HuH-7 (cell line): ENCODE measurements at regions not wholly inside any gene's neighbourhood (a gene's known extent, or its start where the extent isn't known, plus 50 kb on each side); places are given as distances from the start of the nearest gene placed in this dataset.

Experiments used
- DNase-seq: peaks from one replicate; pipeline ENCODE4 v3.0.0; 2011; ENCODE audit warnings: low spot score

DNA sequence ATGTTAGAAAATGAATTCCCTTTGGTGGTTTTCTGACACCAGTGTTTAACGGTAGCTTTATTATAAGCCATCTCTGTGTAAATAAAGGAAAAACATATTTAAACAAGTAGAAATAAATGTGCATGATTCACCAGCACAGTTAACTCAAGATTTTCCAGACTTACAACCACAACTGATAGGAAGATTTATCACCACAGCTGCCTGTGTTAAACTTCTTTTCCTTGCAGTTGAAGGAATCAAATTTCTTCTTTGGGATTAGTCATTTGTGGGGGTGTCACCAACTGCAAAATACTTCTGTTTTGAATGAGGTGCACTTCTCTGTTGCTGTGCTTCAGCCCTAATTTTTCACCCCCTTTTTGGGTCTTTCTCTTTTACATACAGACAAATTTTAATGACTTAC is 128.1 kb upstream of the STK26 start:
- no peak for DNase-seq

DNA sequence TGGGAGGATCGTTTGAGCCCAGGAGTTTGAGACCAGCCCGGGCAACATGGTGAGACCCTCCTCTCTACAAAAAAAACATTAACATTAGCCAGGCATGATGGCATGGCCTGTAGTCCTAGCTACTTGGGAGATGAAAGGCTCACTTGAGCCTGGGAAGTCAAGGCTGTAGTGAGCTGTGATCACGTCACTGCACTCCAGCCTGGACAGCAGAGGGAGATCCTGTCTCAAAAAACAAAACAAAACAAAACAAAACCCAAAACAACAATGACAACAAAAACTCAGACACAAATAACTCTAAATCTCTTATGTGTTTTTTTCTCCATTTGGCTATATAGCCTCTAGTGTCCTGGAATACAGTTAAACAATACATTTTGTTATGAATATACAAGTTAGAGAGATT is 127.3 kb upstream of the STK26 start:
- no peak for DNase-seq

DNA sequence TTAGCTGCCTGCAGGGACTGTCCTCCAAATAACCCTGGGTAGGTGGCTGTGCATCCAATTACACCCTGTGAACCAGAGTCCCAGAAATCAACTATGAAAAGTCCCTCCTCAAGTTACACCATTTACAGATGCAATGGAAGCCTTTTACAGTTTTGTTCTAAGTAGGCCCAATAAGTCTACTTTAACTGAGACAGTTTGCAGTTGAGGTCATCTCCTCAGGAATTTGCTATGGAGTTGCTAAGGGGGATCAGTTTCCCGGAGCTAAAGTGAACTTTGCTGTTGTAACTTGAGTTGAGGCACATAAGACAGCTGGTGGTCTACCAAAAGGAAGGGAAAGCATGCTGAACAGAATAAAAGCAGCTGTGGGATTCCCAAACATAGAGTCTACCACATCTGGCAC is 121.6 kb upstream of the STK26 start:
- no peak for DNase-seq

GRCh38 chrX:131907488-131908314 is 115.4 kb upstream of the STK26 start:
- peak; percentile 32 for DNase-seq

DNA sequence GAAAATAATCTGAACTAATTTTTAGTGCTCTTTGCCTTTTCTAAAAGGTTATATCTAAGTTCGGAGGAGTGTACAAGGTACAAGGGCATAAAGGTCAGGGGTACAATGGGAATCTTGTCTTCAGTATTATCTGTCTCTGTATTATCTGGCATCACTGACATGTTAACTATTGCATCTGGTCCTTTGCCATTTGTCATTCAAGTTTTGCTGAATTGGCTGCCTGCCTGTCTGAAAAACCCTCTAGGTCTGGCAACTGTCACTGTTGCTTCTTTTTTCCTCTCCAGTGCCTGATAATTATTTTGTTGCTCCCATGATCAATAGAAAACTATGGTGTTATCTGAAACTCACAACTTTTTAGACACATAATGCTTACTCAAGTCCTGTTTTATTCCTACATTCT is 112.5 kb upstream of the STK26 start:
- no peak for DNase-seq

- DNase-seq: no peak
Observed at GRCh38 chrX:131915488-131915887, 107.6 kb upstream of the STK26 start.

- no peak for DNase-seq
Observed at GRCh38 chrX:131917588-131917987, 105.5 kb upstream of the STK26 start.

- no peak for DNase-seq
Observed at GRCh38 chrX:131918839-131919238, 104.3 kb upstream of the STK26 start.

GRCh38 chrX:131923614-131924250 is 99.4 kb upstream of the STK26 start:
- no peak for DNase-seq

- no peak for DNase-seq
Observed at GRCh38 chrX:131938749-131939148, 84.4 kb upstream of the STK26 start.

DNA sequence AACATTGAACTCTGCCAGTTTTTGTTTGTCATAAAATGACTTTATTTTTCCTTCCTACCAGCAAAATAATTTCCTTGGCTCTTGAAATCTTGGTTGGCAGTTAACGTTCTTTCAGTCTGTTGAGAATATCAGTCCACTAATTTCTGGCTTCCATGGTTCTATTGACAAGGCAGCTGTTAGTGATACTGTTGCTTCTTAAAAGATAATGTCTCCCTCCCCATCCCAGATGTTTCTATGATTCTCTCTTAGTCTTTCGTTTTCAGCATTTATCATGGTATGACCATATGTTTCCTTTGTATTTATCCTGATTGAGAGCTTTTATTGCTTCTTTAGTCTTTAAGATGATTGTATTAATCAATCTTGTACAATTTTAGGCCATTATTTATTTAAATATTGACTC is 81.1 kb upstream of the STK26 start:
- DNase-seq: no peak

DNA sequence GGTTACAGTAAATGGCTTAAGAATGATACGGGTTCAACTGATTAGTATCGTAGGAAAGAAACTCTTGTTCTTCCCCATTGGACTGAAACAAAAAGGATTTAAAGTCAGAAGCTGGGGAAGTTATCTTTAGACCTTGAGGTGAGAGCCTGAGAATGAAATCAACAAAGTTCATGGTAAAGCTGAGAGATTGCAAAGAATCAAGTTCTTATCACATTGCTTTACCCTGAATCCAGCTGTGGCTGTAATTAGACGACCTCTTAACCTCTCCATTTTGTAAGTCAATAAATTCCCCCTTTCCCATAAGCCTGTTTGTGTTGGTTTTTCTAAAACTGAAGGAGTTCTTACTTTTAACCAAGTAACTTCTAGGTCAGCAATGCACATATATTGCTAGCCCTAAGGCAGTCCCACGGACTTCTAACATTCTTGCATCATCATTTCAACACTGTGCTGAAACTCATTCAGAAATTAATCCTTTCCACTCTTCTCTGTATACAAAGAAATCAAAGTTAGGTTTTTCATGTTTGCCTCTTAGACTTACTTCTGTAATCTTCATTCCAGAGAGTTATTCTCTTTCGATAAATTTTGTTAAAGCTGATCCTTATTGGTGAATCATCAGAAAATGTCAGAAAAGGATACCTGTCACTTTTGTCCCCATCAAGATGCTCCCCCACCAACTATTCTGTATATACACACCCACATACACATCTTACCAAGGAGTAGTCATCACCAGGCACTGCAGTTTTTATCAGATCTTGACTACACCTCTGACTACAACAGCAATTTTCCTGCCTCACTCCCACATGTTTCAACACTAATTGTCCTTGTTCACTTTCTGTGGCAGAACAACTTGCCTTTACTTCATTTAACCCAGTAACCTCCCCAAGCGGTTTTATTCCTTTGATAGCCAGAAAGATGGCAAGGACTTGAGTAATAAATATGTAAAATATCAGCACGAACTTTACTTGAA is 77.9 kb upstream of the STK26 start:
- DNase-seq: no peak

GRCh38 chrX:131951166-131951565 is 71.9 kb upstream of the STK26 start:
- DNase-seq: no peak

GRCh38 chrX:131955099-131955777 is 67.9 kb upstream of the STK26 start:
- no peak for DNase-seq

GRCh38 chrX:131958724-131959123 is 64.4 kb upstream of the STK26 start:
- no peak for DNase-seq

GRCh38 chrX:131970347-131970746 is 52.8 kb upstream of the STK26 start:
- no peak for DNase-seq
